GM23338 (cell line): ENCODE measurements at regions not wholly inside any gene's neighbourhood (a gene's known extent, or its start where the extent isn't known, plus 50 kb on each side); places are given as distances from the start of the nearest gene placed in this dataset.

ENCODE experiments used
- ATAC-seq: fragments of 200-7000 bp; cut with Tn5 transposase; 3 replicates; pipeline ENCODE4 v1.9.1; 2020
- DNase-seq: peaks from one replicate; pipeline ENCODE4 v3.0.0-alpha.2; 2015; ENCODE audit warnings: low spot score
- H2AFZ ChIP-seq: fragments of 200-600 bp; sonication (generic); 2 replicates; pipeline ENCODE4 v1.8.0; 2016; ENCODE audit warnings: antibody characterized with exemption, mild to moderate bottlenecking, moderate library complexity
- H3F3A ChIP-seq: fragments of 200-600 bp; sonication (generic); replicated peaks from 2 replicates; pipeline ENCODE4 v1.8.0; 2017; ENCODE audit warnings: antibody characterized with exemption, mixed run types, low read depth
- H3K27ac ChIP-seq: fragments of 200-600 bp; sonication (generic); 2 replicates; pipeline ENCODE4 v1.6.1; 2016; ENCODE audit warnings: low read depth
- H3K27me3 ChIP-seq: fragments of 200-600 bp; sonication (generic); 2 replicates; pipeline ENCODE4 v1.8.0; 2016; ENCODE audit warnings: mild to moderate bottlenecking, mixed run types, moderate library complexity; ENCODE audit not compliant: insufficient read depth
- H3K36me3 ChIP-seq: fragments of 200-600 bp; sonication (generic); 2 replicates; pipeline ENCODE4 v1.8.0; 2016; ENCODE audit warnings: mild to moderate bottlenecking; ENCODE audit not compliant: insufficient read depth
- H3K4me1 ChIP-seq: fragments of 200-600 bp; sonication (generic); 2 replicates; pipeline ENCODE4 v1.8.0; 2016; ENCODE audit warnings: mild to moderate bottlenecking, moderate library complexity; ENCODE audit not compliant: insufficient read depth
- H3K4me2 ChIP-seq: fragments of 200-600 bp; sonication (generic); 2 replicates; pipeline ENCODE4 v1.7.1; 2017; ENCODE audit warnings: mixed run types
- H3K4me3 ChIP-seq: fragments of 200-600 bp; sonication (generic); 2 replicates; pipeline ENCODE4 v1.6.1; 2016; ENCODE audit warnings: mixed run types
- H3K79me2 ChIP-seq: fragments of 200-600 bp; sonication (generic); replicated peaks from 2 replicates; pipeline ENCODE4 v1.8.0; 2017; ENCODE audit warnings: mild to moderate bottlenecking; ENCODE audit not compliant: insufficient read depth
- H3K9me2 ChIP-seq: fragments of 200-600 bp; sonication (generic); 2 replicates; pipeline ENCODE4 v1.8.0; 2017; ENCODE audit not compliant: insufficient read depth
- H4K20me1 ChIP-seq: fragments of 200-600 bp; sonication (generic); replicated peaks from 2 replicates; pipeline ENCODE4 v1.8.0; 2017; ENCODE audit warnings: mild to moderate bottlenecking; ENCODE audit not compliant: insufficient read depth
- H3K27ac Mint-ChIP-seq: 2 replicates; pipeline ENCODE4 v1.8.0; 2020; ENCODE audit warnings: inconsistent platforms, mild to moderate bottlenecking, moderate library complexity, mixed read lengths
- H3K27me3 Mint-ChIP-seq: 3 replicates; pipeline ENCODE4 v1.8.0; 2022; ENCODE audit warnings: low read depth, mild to moderate bottlenecking, moderate library complexity, mixed read lengths, inconsistent platforms; ENCODE audit not compliant: insufficient read depth, poor library complexity
- H3K36me3 Mint-ChIP-seq: 3 replicates; pipeline ENCODE4 v1.8.0; 2021; ENCODE audit warnings: low read depth, mild to moderate bottlenecking, inconsistent platforms, moderate library complexity, mixed read lengths
- H3K4me1 Mint-ChIP-seq: 3 replicates; pipeline ENCODE4 v1.8.0; 2020; ENCODE audit warnings: mild to moderate bottlenecking, inconsistent platforms, mixed read lengths
- H3K4me3 Mint-ChIP-seq: 3 replicates; pipeline ENCODE4 v1.8.0; 2021; ENCODE audit warnings: moderate library complexity, mild to moderate bottlenecking, inconsistent platforms, mixed read lengths
- H3K9me3 Mint-ChIP-seq: 3 replicates; pipeline ENCODE4 v1.8.0; 2020; ENCODE audit warnings: moderate library complexity, mild to moderate bottlenecking, inconsistent platforms, mixed read lengths
- CREB1 ChIP-seq: fragments of 250-450 bp; sonication (Bioruptor Pico); IDR thresholded peaks from 2 replicates; pipeline ENCODE4 v1.5.0; 2020; ENCODE audit warnings: low read depth, mild to moderate bottlenecking, moderate library complexity
- ETS1 ChIP-seq: IDR thresholded peaks from 2 replicates; pipeline ENCODE4 v1.6.1; 2016; ENCODE audit warnings: antibody characterized with exemption
- EZH2 ChIP-seq: fragments of 200-600 bp; sonication (generic); IDR thresholded peaks from one replicate; pipeline ENCODE4 v1.8.0; 2017; ENCODE audit warnings: antibody characterized with exemption, mild to moderate bottlenecking, low read depth; ENCODE audit not compliant: unreplicated experiment
- EZH2phosphoT487 ChIP-seq: fragments of 200-600 bp; sonication (generic); IDR thresholded peaks from one replicate; pipeline ENCODE4 v1.8.1; 2018; ENCODE audit warnings: antibody characterized with exemption; ENCODE audit not compliant: unreplicated experiment
- JUNB ChIP-seq: IDR thresholded peaks from one replicate; pipeline ENCODE4 v1.6.1; 2016; ENCODE audit warnings: antibody characterized with exemption; ENCODE audit not compliant: unreplicated experiment
- NANOG ChIP-seq: IDR thresholded peaks from 2 replicates; pipeline ENCODE4 v1.6.1; 2016; ENCODE audit warnings: antibody characterized with exemption, borderline replicate concordance
- POLR2AphosphoS5 ChIP-seq: IDR thresholded peaks from 2 replicates; pipeline ENCODE4 v1.6.1; 2016; ENCODE audit warnings: antibody characterized with exemption, low read depth
- REST ChIP-seq: IDR thresholded peaks from one replicate; pipeline ENCODE4 v1.6.1; 2018; ENCODE audit warnings: antibody characterized with exemption; ENCODE audit not compliant: unreplicated experiment
- STAT1 ChIP-seq: IDR thresholded peaks from one replicate; pipeline ENCODE4 v1.6.1; 2016; ENCODE audit warnings: antibody characterized with exemption; ENCODE audit not compliant: unreplicated experiment
- ZNF114 ChIP-seq: fragments of 250-450 bp; sonication (Bioruptor Pico); IDR thresholded peaks from 2 replicates; pipeline ENCODE4 v1.5.0; 2020; ENCODE audit warnings: mild to moderate bottlenecking, moderate library complexity
- ZNF331 ChIP-seq: fragments of 250-450 bp; sonication (Bioruptor Pico); IDR thresholded peaks from 2 replicates; pipeline ENCODE4 v1.5.0; 2020; ENCODE audit warnings: low read depth, mild to moderate bottlenecking, moderate library complexity
- ZNF462 ChIP-seq: fragments of 250-450 bp; sonication (Bioruptor Pico); IDR thresholded peaks from 2 replicates; pipeline ENCODE4 v1.5.0; 2020; ENCODE audit warnings: mild to moderate bottlenecking, moderate library complexity
- TF ChIP-seq, protein P1 (sequence below), 2 experiments: fragments of 200-600 bp in 1 of 2; sonication (generic) in 1 of 2; conservative IDR thresholded peaks; 2 replicates each; pipeline versions ENCODE4 v1.5.1 to v1.6.1; 2016 to 2017; ENCODE audit warnings: antibody characterized with exemption in 2 of 2, low read depth in 2 of 2, mild to moderate bottlenecking in 2 of 2, moderate library complexity in 1 of 2

GRCh38 chr16:64864232-64864809 lies 257.5 kb downstream of the CDH11 start:
- Histone ChIP-seq H3K27me3 (no peaks in the 10 kb centered on the region), H3K4me3 (no peak overlapping the region), H3K36me3 (no peaks in the 10 kb centered on the region), H3K79me2 (no peaks in the 10 kb centered on the region), H2AFZ (no peak overlapping the region), H3K9me2 (no peaks in the 10 kb centered on the region), H3F3A (no peaks in the 10 kb centered on the region), H3K4me1 (no peaks in the 10 kb centered on the region), H4K20me1 (no peaks in the 10 kb centered on the region), H3K4me2 (no peak overlapping the region), H3K27ac (no peak overlapping the region)
- Mint-ChIP-seq H3K4me1 (peaks cover 3% of the 10 kb centered on the region; the same call in 1 of the 3 replicates), H3K27me3 (no peaks in the 10 kb centered on the region), H3K27ac (no peak overlapping the region), H3K9me3 (no peaks in the 10 kb centered on the region), H3K4me3 (no peak overlapping the region), H3K36me3 (no peaks in the 10 kb centered on the region)
- TF ChIP-seq, protein P1, sequence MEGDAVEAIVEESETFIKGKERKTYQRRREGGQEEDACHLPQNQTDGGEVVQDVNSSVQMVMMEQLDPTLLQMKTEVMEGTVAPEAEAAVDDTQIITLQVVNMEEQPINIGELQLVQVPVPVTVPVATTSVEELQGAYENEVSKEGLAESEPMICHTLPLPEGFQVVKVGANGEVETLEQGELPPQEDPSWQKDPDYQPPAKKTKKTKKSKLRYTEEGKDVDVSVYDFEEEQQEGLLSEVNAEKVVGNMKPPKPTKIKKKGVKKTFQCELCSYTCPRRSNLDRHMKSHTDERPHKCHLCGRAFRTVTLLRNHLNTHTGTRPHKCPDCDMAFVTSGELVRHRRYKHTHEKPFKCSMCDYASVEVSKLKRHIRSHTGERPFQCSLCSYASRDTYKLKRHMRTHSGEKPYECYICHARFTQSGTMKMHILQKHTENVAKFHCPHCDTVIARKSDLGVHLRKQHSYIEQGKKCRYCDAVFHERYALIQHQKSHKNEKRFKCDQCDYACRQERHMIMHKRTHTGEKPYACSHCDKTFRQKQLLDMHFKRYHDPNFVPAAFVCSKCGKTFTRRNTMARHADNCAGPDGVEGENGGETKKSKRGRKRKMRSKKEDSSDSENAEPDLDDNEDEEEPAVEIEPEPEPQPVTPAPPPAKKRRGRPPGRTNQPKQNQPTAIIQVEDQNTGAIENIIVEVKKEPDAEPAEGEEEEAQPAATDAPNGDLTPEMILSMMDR (conservative IDR thresholded peaks at IDR 0.05; ENCODE audit: low read depth in 2 of 2), result no peak
- TF ChIP-seq JUNB, result no peak
- TF ChIP-seq ETS1, result no peak
- TF ChIP-seq POLR2AphosphoS5, result no peak
- TF ChIP-seq ZNF462, result no peak
- TF ChIP-seq ZNF114, result no peak
- TF ChIP-seq EZH2phosphoT487, result no peak
- no peak for TF ChIP-seq EZH2
- TF ChIP-seq ZNF331, result no peak
- no peak for TF ChIP-seq STAT1
- no peak for TF ChIP-seq REST
- no peak for TF ChIP-seq NANOG
- TF ChIP-seq CREB1 (CRISPR knock-in tag), result no peak
- DNase-seq (no peak), ATAC-seq (no peak)
